HG03039 (cell line): ENCODE measurements at regions not wholly inside any gene's neighbourhood (a gene's known extent, or its start where the extent isn't known, plus 50 kb on each side); places are given as distances from the start of the nearest gene placed in this dataset.

Experiments used
- ATAC-seq: cut with Tn5 transposase; IDR thresholded peaks from one replicate; pipeline ENCODE4 v1.9.1; 2021; ENCODE audit warnings: mild to moderate bottlenecking, moderate library complexity; ENCODE audit not compliant: unreplicated experiment

DNA sequence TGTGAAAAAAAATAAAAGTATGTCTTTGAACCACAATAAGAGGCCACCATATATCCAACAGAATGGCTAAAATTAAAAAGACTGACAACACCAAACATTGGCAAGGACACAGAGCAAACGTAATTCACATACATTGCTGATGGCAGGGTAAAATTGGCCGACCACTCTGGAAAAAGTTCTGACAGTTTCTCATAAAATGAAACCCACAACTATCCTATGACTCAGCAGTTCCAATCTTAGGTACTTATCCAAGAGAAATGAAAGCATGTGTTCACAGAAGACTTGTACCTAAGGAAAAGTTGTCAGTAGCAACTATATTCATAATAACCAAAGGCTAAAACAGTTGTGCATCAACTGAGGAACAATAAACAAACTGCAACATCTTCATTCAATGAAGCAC, 357.3 kb upstream of the XYLT1 start:
- ATAC-seq, result no peak

DNA sequence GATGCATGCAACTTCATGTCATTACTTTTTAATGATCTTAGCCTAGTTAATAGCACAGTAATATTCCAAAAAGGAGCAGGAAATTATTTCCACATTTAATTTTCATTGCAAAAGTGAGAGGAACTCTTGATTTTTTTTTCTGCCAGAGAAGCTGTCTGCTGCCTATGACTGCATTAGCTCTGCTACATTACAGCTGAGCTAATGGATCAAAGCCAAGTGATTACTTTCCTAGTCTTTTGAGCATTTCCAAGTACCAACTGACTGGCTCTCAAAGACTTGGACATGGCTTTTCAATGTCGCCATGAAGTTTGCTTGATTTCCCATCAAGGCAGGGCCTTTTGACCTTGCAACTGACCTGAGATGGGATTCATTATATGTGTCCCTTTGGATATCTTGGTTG, 356.6 kb upstream of the XYLT1 start:
- ATAC-seq, result no peak

DNA sequence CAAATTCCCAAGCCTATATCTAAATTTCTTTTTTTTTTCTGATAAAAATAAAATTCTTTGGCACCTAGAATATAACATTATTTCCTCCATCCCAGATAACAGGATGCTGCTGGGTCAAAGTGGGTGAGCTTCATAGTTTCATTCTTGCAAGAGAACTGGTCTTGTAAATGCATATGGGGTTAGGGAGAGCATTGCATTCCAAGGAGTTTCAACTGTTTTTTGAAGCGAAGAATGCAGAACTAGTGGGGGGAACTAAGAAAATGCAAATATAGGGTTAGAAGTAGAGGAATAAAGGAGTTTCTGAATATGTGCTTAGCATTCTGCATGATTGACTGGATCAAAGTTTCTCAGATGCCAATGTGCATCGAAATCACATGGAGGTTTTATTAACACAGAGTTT, 347.2 kb upstream of the XYLT1 start:
- no peak for ATAC-seq

DNA sequence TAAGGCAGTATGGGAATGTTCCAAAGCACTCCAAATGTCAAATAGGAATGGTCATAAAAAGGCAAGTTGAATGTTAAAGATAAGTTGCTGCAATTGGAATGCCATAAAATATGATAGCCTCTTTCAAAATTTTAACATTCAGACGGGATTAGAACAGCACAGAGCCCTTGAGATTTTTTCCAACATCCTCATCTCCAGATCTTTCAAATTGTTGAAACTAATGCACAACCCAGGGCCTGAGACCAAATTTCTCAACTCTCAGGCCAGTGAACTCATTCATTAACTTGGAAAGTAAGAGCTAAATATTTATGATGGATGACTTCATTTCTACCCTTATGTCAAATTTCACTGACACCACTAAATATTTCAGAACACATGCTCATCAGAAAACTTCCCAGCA, 346.5 kb upstream of the XYLT1 start:
- no peak for ATAC-seq

DNA sequence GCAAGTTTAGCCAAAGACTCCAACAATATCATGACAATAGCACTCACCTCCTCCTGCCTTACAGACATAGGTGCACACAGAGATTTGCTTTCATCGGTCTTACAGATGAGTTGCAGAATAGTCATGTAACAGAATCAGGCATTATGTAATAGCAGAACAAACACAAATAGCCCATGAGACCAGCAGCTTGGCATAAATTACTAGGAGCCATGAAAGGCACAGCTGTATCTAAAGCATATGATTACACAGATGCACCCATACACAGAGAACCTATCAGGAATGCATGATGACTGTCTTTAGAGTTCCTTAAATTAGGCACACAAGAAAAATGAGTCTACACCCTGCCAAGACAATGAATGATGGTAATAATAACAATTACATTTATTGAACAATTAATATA, 342.0 kb upstream of the XYLT1 start:
- no peak for ATAC-seq

DNA sequence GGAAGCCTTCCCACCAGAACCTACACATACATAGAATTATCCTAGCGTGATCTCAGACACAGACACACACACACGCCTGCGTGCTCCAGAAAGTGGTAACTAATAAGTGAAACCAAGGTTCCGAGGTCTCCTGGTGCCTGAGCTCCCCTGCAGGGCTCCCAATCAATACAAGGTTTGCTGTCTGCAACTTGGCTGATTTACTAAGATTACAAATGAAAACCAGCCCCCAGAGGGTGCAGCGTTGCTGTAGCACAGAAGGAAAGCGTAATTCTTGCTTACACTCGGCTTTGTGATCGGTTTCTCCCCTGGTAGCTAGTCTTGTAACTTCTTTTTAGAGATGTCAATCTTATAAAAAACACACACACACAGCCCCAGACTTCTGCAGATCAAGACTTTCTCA, 334.1 kb upstream of the XYLT1 start:
- ATAC-seq, result no peak

DNA sequence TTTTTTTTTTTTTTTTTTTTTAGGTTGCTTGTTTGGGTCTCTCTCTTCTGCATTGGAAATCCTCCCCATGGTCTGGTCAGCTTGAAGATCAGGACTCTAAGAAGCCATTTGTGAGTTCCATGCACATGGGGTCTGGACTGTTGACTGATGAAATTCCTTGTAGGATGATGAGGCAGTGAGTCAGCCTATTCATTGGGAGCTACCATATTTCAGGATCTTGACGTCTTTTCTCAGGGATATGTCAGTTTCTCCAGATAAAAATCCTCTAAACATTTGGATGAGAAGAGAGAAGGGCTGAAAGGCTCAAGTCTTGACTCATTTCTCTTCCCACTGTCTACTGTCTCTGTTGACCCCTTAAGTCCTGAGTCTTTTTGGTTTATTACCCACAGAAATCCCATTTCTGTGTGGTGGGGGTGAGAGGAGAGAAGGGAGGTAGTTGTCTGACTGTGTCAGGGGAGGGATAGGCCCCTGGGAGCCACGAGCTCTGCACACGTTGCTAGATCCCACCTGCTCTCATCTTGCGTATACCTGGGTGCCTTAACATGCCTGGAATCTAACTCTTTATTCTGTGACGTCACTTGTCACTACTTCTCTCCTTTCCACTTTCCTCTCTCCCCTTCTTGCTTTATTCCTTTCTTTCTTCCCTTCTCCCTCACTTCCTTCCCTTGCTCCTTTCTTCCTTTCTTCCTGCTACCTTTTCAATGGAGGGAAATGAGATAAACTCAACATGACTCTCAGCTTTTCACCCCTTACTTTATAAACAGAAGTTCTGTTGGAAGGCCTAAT, 333.1 kb upstream of the XYLT1 start:
- no peak for ATAC-seq

DNA sequence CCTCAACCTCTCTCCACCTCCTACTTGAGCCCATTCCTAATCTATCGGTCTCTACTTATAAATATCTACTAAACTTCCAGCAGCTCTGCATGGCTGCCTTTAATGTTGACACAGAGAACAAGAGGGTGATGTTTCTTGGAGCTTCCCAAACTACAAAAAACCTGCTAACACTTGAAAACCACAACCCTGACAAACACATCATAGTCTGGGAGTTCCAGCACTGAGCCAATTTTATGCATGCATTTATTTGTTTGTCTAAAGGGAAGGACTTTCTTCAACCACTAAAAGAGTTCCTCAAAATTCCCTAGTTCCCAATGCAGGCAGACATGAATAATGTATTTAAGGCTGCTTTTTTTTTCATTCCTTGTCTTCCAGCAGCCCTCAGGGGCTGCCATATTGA, 331.8 kb upstream of the XYLT1 start:
- no peak for ATAC-seq

DNA sequence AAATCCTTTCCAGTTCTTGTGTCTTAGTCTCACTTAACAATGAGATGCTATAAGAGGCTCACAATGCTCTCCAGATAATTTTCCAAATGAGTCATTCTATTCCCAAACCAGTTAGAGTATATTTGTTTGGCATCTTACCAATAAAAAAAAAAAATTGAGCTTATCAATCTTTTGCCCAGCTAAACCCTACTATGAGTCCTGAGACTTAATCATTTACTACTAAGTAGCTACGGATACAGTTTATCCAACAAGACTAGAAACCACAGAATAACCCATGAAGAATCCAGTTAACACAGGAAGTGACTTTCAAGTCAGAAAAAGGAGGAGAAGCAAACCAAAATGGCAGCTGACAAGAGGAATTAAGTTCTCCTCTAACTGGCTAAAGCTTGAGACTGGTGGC, 330.3 kb upstream of the XYLT1 start:
- ATAC-seq, result no peak

DNA sequence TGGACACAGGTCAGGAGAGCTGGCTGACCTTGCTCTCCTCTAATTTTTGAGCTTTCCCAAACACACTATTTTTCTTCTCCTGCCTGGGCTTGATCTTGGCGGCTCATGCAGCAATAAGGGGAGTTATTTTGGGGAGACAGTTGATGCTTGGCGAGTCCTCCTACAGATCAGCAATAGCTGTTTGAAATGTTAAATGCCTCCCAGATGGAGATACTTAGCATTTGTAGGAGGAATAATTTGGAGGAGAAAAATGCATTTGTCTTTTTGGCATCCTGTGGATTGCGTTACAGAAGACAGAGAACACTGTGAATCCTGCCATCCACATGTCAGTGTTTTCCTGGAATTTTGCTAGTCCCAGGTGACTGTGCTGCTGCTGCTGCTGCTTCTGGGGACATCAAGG, 328.0 kb upstream of the XYLT1 start:
- no peak for ATAC-seq

DNA sequence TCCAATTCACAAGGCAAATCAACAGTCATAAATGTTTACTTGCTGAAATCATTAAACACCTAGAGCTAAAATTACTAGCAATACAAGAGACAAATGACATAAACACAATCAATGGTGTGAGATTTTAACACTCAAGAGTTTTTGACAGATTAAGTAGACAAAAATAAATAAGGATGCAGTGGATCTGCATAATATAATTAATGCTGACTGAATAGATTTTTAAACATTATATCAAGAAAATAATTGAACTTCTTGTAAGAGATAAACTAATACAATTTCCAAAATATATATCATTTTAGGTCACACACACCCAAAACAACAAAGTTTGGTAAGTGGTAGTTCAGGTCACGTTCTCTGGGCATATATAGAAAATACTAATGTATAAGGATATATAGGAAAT, 322.6 kb upstream of the XYLT1 start:
- no peak for ATAC-seq

DNA sequence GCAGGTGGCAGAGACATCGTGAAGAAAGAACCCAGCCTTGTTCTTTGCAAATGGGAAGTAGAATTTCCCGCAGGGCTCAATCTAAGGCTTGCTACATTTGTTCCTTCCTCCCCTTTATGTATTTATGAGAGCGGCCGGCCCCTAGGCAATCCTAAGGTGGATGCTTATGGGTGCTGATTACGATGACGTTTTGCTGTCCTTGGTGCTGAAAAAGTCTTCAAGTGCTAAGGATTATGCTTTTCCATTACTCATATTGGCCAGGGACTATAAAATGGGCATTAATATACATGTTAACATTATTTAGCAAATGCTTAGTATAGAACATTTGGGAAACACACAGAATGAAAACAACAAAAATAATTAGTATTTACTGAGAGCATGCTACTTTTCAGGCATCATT, 313.3 kb upstream of the XYLT1 start:
- no peak for ATAC-seq

DNA sequence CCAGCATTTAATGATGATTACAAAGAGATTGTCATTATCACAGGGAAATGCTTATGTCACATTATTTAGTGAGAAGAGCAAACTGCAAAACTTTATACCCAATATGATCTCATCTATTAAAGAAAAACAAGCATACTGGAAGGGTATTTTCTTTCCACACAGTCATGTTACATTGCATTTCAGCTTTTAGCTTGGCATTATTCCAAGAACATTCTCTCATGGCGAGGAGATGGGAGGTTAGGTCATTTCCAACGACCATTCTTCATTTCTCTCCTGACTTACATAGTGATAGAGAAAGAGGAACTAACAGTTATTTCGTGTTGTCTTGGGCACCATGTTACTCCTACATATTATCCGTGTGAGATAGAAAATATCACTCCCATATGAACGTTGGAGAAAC, 309.4 kb upstream of the XYLT1 start:
- ATAC-seq, result no peak

DNA sequence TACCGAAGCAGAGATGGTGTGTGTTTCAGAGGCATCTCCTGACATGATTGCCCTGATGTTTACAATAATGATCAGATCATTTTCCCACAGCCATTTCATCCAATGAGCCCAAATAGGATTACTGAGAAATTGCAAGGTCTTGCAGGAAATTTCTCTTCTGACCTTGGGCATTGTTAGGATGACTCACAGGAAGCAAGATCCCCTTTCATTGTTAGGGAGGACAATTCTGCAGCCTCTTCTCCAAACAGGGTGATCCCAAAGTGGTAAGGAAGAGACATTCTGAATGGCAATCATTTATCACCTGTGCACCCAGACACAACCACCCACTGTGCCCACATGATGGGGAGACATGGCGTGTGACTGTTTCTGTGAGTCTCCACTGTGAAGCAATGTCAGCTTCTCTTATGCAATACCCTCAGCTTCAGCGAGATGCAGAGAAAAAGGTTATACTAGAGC, 306.7 kb upstream of the XYLT1 start:
- no peak for ATAC-seq

DNA sequence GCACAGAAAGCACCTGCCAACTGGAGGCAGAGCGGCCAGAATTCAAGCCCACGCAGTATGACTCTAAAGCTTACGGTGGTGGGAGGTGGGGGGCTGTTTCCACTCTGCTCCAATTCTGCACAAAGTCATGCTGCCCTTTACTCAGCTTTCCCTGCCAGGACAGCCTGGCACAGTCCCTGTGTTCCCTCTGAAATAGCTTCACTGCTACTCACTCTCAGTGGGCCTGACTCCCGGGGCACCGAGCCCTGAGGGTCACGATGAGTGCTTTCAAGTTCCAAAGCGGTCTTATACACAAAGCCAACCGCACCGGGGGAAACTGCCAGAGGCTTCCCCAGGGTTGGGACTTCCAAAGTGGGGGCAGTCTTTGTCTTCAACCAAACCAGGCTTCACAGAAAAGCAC, 306.1 kb upstream of the XYLT1 start:
- no peak for ATAC-seq

DNA sequence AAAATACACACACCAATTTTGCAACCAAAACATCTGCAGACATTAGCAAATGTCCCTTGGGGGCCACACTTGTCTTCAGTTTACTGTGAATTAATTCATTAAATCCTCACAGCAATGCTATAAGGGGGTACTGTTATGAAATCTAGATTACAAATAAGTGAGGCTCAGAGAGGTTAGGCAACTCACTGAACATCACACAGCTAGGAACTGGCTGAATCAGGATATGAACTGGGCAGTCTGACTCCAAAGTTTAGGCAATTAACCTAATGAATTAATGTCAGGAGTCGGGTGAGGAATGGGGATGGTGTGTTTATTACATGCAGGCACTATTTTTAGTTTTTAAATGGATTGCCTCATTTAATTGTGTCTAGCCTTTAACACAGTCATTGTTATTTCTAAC, 305.7 kb upstream of the XYLT1 start:
- no peak for ATAC-seq

DNA sequence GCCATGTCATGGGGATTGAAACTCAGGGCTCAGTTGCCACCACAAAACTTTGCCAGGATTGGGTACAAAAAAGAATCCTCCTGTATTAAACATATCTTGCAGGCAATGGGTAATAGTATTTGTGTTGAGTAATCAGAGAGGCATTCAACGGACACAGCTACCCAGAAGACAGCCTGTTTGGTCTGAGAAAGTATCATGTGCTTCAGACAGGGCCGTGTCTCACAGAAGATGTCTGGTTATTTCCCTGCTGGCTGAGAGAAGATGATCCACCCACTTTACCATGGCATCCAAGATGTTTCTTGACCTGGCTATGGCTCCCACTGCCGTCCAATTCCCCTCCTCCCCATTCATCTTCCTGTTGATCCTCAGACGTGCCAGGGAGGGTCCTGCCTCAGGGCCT, 304.3 kb upstream of the XYLT1 start:
- no peak for ATAC-seq

DNA sequence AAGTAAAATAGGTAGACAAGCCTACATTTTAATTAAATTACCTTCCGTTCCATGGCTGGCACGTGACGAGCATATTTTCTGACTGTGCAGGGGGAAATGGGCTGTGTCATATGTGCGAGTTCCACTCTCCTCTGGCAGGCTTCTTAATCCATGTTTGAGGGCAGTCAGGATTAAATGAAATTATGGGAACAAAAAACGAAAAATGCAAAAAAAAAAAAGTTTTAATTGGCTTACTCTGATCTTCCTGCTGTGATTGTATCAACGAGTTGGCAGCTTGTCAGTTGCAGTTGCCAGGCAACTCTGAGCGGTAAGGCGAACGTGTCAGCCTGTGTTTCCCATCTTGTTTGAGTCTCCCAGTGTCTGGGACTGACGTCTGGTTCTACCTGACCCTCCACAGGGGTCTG, 302.9 kb upstream of the XYLT1 start:
- ATAC-seq, result no peak

DNA sequence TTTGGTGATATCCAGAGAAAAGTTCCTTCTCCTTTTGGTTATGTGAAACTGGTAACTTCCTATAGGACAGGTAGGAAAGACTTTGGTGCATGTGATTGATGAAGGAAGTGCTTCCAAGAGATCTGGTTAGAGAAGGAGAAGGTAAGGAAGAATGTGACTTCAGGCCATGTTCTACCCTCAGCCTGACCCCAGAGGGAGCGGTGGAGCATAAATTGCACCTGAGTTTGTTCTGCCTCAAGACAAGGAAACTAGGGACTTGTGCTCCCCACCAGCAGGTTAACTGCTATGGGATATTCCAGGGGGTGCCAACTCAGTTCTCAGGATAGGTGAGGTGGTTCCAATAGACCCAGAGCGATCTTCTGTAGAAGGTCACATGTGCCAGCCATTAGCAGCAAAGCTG, 299.3 kb upstream of the XYLT1 start:
- no peak for ATAC-seq

DNA sequence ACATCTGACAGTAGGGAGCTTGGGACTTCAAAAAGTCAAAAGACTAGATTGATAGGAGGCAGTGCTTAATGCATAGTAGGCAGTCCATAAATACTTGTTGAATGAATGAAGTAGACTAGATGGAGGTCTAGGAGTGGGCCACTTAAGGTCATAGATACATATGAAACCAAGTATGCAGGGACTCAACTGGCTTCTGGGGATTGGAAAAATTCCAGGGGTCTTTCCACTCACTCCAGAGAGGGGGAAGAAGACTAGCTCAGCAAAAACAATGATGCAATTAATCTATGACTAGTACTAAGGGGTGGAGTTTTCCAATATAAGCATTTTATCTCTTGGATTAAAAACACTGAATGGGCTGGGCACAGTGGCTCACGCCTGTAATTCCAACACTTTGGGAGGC, 298.3 kb upstream of the XYLT1 start:
- ATAC-seq, result no peak

DNA sequence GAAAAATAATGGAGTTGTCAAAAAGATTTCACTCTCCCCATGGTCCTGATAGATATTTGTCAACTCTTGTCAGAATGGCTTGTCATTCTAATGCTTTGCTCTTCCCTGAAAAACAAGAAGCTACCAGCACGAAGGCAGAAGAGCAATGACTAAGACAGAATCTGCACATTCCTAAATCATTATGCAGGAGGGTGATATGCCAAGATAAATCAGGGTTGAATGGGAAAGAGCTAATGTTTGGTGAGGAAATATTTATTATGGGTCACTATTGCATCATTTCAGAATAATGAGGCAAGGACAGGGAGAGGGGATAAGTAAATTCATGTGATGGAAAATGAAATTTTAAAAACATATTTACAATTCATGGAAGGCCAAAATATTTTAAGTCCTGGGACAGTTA, 297.5 kb upstream of the XYLT1 start:
- no peak for ATAC-seq

DNA sequence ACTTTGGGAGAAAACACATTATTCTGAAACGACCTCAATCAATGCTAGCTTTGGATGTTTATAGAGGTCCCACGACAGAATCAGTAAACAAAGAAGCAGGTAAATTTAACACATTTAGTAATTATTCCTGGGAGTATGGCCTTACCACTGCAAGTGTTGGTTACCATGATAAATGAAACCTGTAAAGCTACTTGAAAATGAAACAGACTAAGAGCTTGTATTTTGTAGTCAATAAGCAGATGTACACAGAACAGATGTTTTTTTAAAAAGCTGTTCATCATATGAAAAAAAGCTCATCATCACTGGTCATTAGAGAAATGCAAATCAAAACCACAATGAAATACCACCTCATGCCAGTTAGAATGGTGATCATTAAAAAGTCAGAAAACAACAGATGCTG, 295.3 kb upstream of the XYLT1 start:
- ATAC-seq, result no peak
